CD4-positive, CD25-positive, alpha-beta regulatory T cell (primary cell): ENCODE measurements at regions not wholly inside any gene's neighbourhood (a gene's known extent, or its start where the extent isn't known, plus 50 kb on each side); places are given as distances from the start of the nearest gene placed in this dataset.
"Not testable (repeated sequence)": the region's sequence is repeated elsewhere in the genome, so short reads cannot be mapped to it uniquely, and the experiment has no call there.

ENCODE experiments used
- ATAC-seq, 2 donors: fragments of 150-1000 bp; cut with Tn5 transposase; one replicate each; pipeline ENCODE4 v1.10.0; 2021; ENCODE audit warnings: low read depth in 2 of 2, moderate number of reproducible peaks in 2 of 2, moderate library complexity in 1 of 2
- DNase-seq, 3 donors: peaks; one replicate each; pipeline versions ENCODE4 v3.0.0 to v3.0.0-alpha.2; 2012 to 2022; ENCODE audit warnings: mixed read lengths in 1 of 3
- H3K27ac ChIP-seq: one replicate; pipeline ENCODE4 v1.7.0; 2013; ENCODE audit warnings: mild to moderate bottlenecking, low read length; ENCODE audit not compliant: insufficient read depth, poor library complexity, severe bottlenecking
- H3K27me3 ChIP-seq: one replicate; pipeline ENCODE4 v1.7.0; 2013; ENCODE audit warnings: low read length; ENCODE audit not compliant: control insufficient read depth, insufficient read depth
- H3K36me3 ChIP-seq: one replicate; pipeline ENCODE4 v1.7.0; 2013; ENCODE audit warnings: mild to moderate bottlenecking, low read length, moderate library complexity; ENCODE audit not compliant: control insufficient read depth, insufficient read depth
- H3K4me1 ChIP-seq: 2 replicates; pipeline ENCODE4 v1.7.0; 2013; ENCODE audit warnings: mild to moderate bottlenecking, low read length; ENCODE audit not compliant: insufficient read depth, control insufficient read depth, poor library complexity, severe bottlenecking
- H3K4me3 ChIP-seq: one replicate; pipeline ENCODE4 v1.7.0; 2013; ENCODE audit warnings: low read depth, mild to moderate bottlenecking, low read length, moderate library complexity
- H3K9me3 ChIP-seq, 2 experiments: 1 replicate in 1 of 2; 2 replicates in 1 of 2; pipeline ENCODE4 v1.7.0; 2013; ENCODE audit warnings: low read length in 2 of 2, mild to moderate bottlenecking in 1 of 2, moderate library complexity in 1 of 2; ENCODE audit not compliant: control insufficient read depth in 2 of 2
- H3K27ac Mint-ChIP-seq, 3 donors: one replicate each; pipeline ENCODE4 v1.8.0; 2020 to 2022; ENCODE audit warnings: mild to moderate bottlenecking in 3 of 3, mixed read lengths in 3 of 3, moderate library complexity in 2 of 3
- H3K27me3 Mint-ChIP-seq: one replicate; pipeline ENCODE4 v1.8.0; 2022; ENCODE audit warnings: mild to moderate bottlenecking, mixed read lengths
- H3K36me3 Mint-ChIP-seq: one replicate; pipeline ENCODE4 v1.8.0; 2020; ENCODE audit warnings: mixed read lengths
- H3K4me1 Mint-ChIP-seq, 4 donors: one replicate each; pipeline ENCODE4 v1.8.0; 2020 to 2022; ENCODE audit warnings: mixed read lengths in 4 of 4, mild to moderate bottlenecking in 1 of 4
- H3K4me3 Mint-ChIP-seq, 4 donors: one replicate each; pipeline ENCODE4 v1.8.0; 2020 to 2022; ENCODE audit warnings: mild to moderate bottlenecking in 4 of 4, mixed read lengths in 4 of 4, moderate library complexity in 3 of 4
- H3K9me3 Mint-ChIP-seq, 7 donors: one replicate each; pipeline ENCODE4 v1.8.0; 2020 to 2022; ENCODE audit warnings: mixed read lengths in 7 of 7, mild to moderate bottlenecking in 3 of 7, moderate library complexity in 2 of 7

DNA sequence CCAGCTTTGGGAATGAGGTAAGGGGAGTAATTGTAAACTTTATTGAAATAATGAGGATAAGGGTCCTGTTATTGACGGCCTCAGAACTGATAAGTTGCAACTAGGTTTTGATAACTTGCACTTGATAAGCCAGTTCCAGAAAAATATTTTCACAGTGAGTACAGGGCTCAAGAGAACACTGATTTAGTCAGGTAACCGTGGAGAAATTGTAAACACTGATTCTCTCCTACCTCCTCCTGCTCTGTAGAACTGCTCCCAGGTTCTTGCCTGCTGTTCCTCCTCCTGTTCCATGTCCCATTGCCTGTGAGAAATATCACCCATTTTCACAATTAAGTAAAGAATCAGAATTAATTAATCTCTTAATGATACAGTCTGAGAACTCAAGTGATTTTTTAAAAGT, 55.0 kb upstream of the CXXC4 start:
- H3K9me3 ChIP-seq = no peaks in the 10 kb centered on the region
- H3K4me3 ChIP-seq = no peak overlapping the region
- Mint-ChIP-seq H3K27ac (no peak overlapping the region), H3K27me3 (no peaks in the 10 kb centered on the region), H3K4me3 (no peak overlapping the region), H3K4me1 (no peaks in the 10 kb centered on the region), H3K9me3 (peaks cover 0 to 7% (median 0%) of the 10 kb centered on the region in 7 donors), H3K36me3 (no peaks in the 10 kb centered on the region)
- no peak overlapping the region for H3K27ac ChIP-seq
- no peaks in the 10 kb centered on the region for H3K4me1 ChIP-seq
- H3K36me3 ChIP-seq = no peaks in the 10 kb centered on the region
- DNase-seq (no peak), ATAC-seq (no peak)
- no peaks in the 10 kb centered on the region for H3K27me3 ChIP-seq

DNA sequence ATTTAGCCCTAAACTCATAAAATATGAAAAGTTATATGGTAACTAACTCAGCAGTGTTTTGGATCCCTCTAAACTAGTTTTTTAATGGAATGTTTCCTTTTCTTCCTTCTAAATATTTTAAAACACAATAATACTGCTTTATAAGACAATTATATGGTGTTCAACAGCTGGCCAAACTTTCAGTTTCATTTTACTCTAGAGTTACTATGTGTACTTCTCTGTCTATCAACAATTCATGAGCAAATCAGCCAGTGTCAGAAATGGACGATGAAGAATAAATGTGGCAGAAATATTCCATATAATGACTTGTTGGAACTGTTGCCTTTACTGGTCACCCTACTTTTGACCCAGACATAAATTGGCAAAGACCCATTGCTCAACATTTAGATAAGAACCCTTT, 64.8 kb upstream of the CXXC4 start:
- Mint-ChIP-seq H3K27me3 (no peaks in the 10 kb centered on the region), H3K4me1 (no peaks in the 10 kb centered on the region), H3K4me3 (no peak overlapping the region), H3K36me3 (no peaks in the 10 kb centered on the region), H3K9me3 (peaks cover 0 to 3% (median 2%) of the 10 kb centered on the region in 7 donors), H3K27ac (no peak overlapping the region)
- H3K9me3 ChIP-seq = no peaks in the 10 kb centered on the region
- H3K4me3 ChIP-seq = no peak overlapping the region
- DNase-seq (no peak), ATAC-seq (no peak)
- no peaks in the 10 kb centered on the region for H3K36me3 ChIP-seq
- no peak overlapping the region for H3K27ac ChIP-seq
- H3K27me3 ChIP-seq = no peaks in the 10 kb centered on the region
- no peaks in the 10 kb centered on the region for H3K4me1 ChIP-seq

DNA sequence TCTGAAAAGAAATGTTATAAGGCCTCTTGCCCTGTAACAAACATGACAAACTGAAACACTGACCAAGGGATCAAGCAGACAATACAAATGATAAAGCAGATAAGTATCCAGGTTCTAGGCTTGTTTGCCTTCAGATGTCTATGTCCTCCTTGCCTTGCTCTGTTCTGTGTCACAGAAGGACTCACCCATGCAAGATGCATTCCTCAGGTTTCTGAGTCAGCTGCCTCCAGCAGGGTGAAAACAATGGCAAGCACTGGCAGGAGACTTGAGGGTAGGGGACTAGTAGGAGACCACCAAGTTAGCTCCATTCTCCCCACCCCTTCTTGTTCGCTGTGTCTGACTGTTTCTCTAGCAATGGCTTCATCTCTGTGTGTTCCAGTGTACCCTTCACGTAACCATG, 76.6 kb upstream of the CXXC4 start:
- Mint-ChIP-seq H3K27me3 (no peaks in the 10 kb centered on the region), H3K4me1 (no peaks in the 10 kb centered on the region), H3K36me3 (no peaks in the 10 kb centered on the region), H3K27ac (no peak overlapping the region), H3K9me3 (peaks cover 0 to 8% (median 7%) of the 10 kb centered on the region in 7 donors), H3K4me3 (no peak overlapping the region)
- DNase-seq (no peak), ATAC-seq (no peak)
- Histone ChIP-seq H3K27me3 (no peaks in the 10 kb centered on the region), H3K9me3 (peaks cover 0 to 3% of the 10 kb centered on the region in 2 experiments), H3K4me3 (no peak overlapping the region), H3K36me3 (no peaks in the 10 kb centered on the region), H3K27ac (no peak overlapping the region), H3K4me1 (no peaks in the 10 kb centered on the region)

DNA sequence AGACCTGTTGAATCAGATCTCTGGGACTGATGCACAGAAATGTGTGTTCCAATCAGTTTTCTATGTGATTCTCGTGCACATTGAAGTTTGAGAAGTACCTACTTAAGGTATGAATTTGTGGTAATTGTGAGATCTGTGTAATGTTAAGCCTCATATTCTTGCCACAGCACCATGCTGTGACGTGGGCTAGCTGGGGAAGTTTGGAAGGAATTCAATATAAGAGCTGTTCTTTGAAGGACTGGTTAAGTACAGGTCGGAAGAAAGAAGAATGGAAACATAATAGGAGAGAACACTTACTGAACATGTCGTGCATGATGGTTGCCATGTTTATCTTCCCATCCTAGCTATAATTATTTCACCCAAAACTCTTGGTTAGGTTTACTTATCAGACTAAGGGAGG, 79.7 kb upstream of the CXXC4 start:
- Histone ChIP-seq H3K27ac (no peak overlapping the region), H3K36me3 (no peaks in the 10 kb centered on the region), H3K27me3 (no peaks in the 10 kb centered on the region), H3K4me1 (no peaks in the 10 kb centered on the region), H3K4me3 (no peak overlapping the region), H3K9me3 (no peaks in the 10 kb centered on the region)
- ATAC-seq (no peak), DNase-seq (no peak)
- no peaks in the 10 kb centered on the region for H3K4me1 Mint-ChIP-seq
- H3K27me3 Mint-ChIP-seq = no peaks in the 10 kb centered on the region
- no peak overlapping the region for H3K27ac Mint-ChIP-seq
- H3K4me3 Mint-ChIP-seq = no peak overlapping the region
- H3K9me3 Mint-ChIP-seq = peaks cover 0 to 8% (median 2%) of the 10 kb centered on the region in 7 donors
- H3K36me3 Mint-ChIP-seq = no peaks in the 10 kb centered on the region

DNA sequence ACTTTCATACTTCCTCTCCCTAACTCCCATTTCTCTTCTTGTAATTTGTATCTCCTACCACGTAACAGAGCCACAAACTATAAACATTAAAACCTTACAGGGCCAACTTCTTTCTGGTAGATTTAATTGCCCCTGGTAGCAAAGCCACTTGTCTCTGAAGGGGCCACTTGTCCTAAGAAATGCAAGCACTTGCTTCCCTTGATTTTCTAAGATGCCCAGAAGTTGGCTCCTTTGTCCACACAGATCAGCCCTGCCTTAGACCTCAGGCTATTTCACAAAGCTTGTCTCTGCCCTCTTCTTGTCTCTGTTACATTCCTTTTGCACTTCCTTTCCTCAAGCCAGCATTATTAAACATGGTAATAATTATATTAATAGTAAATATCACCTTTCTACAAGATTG, 80.6 kb upstream of the CXXC4 start:
- H3K27me3 Mint-ChIP-seq = no peaks in the 10 kb centered on the region
- H3K4me1 Mint-ChIP-seq = no peaks in the 10 kb centered on the region
- Histone ChIP-seq H3K27me3 (no peaks in the 10 kb centered on the region), H3K4me3 (no peak overlapping the region), H3K4me1 (no peaks in the 10 kb centered on the region), H3K27ac (no peak overlapping the region), H3K36me3 (no peaks in the 10 kb centered on the region), H3K9me3 (no peaks in the 10 kb centered on the region)
- H3K9me3 Mint-ChIP-seq = peaks cover 0 to 8% (median 2%) of the 10 kb centered on the region in 7 donors
- no peak overlapping the region for H3K27ac Mint-ChIP-seq
- H3K4me3 Mint-ChIP-seq = no peak overlapping the region
- ATAC-seq (no peak), DNase-seq (no peak)
- H3K36me3 Mint-ChIP-seq = no peaks in the 10 kb centered on the region

DNA sequence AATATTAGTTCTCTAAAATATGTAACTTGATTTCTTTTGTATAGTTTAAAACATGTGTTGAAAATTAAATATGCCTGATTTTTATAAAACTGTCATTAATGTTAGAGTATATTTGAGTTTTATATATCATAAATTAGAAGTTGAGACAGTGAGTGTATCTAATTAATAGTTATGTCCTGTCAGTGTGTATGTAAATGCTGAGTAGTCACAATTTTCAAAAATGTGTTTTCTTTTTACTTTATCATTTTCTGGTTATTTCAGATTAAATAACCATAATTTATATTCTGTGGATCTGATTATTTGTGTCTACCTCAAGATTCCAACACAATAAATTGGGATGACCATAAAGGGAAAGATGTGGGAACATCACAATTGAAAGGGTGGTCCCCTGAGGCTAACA, 82.7 kb upstream of the CXXC4 start:
- H3K9me3 Mint-ChIP-seq = peaks cover 0 to 6% (median 2%) of the 10 kb centered on the region in 7 donors
- H3K27ac Mint-ChIP-seq = no peak overlapping the region
- Histone ChIP-seq H3K36me3 (no peaks in the 10 kb centered on the region), H3K4me1 (no peaks in the 10 kb centered on the region), H3K27me3 (no peaks in the 10 kb centered on the region), H3K9me3 (no peaks in the 10 kb centered on the region), H3K4me3 (no peak overlapping the region), H3K27ac (no peak overlapping the region)
- H3K4me3 Mint-ChIP-seq = no peak overlapping the region
- H3K36me3 Mint-ChIP-seq = no peaks in the 10 kb centered on the region
- H3K27me3 Mint-ChIP-seq = no peaks in the 10 kb centered on the region
- ATAC-seq = no peak
- DNase-seq = no peak
- no peaks in the 10 kb centered on the region for H3K4me1 Mint-ChIP-seq

DNA sequence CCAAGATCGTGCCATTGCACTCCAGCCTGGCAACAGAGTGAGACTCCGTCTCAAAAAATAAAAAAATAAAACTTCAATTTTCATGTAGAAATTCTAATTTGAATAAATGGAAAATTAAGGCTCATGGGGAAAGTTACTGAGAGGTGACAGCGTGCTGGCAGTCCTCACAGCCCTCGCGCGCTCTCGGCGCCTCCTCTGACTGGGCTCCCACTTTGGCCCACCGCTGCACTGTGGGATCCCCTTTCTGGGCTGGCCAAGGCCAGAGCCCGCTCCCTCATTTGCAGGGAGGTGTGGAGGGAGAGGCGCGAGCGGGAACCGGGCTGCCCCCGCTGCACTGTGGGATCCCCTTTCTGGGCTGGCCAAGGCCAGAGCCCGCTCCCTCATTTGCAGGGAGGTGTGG, 86.8 kb upstream of the CXXC4 start:
- H3K36me3 Mint-ChIP-seq, ATAC-seq, H3K27ac ChIP-seq, H3K4me1 ChIP-seq, H3K27ac Mint-ChIP-seq, H3K36me3 ChIP-seq, H3K4me3 Mint-ChIP-seq, H3K4me1 Mint-ChIP-seq, DNase-seq, H3K27me3 Mint-ChIP-seq, H3K4me3 ChIP-seq, H3K27me3 ChIP-seq, H3K9me3 ChIP-seq: not testable (repeated sequence)
- H3K9me3 Mint-ChIP-seq = peaks cover 0 to 12% (median 0%) of the 10 kb centered on the region in 7 donors

DNA sequence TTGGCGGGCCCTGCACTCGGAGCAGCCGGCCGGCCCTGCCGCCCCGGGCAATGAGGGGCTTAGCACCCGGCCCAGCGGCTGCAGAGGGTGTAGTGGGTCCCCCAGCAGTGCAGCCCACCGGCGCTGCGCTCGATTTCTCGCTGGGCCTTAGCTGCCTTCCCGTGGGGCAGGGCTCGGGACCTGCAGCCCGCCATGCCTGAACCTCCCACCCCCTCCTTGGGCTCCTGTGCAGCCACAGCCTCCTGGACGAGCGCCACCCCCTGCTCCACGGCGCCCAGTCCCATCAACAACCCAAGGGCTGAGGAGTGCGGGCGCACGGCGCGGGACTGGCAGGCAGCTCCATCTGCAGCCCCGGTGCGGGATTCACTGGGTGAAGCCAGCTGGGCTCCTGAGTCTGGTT, 87.4 kb upstream of the CXXC4 start:
- H3K4me3 Mint-ChIP-seq, H3K36me3 Mint-ChIP-seq, H3K27ac ChIP-seq, ATAC-seq, H3K9me3 ChIP-seq, H3K27ac Mint-ChIP-seq, H3K4me3 ChIP-seq, H3K4me1 Mint-ChIP-seq, H3K36me3 ChIP-seq, H3K27me3 Mint-ChIP-seq, H3K27me3 ChIP-seq, DNase-seq, H3K4me1 ChIP-seq: not testable (repeated sequence)
- H3K9me3 Mint-ChIP-seq = peaks cover 0 to 12% (median 0%) of the 10 kb centered on the region in 7 donors
